K562 (cell line): ENCODE measurements at regions not wholly inside any gene's neighbourhood (a gene's known extent, or its start where the extent isn't known, plus 50 kb on each side); places are given as distances from the start of the nearest gene placed in this dataset.

Source experiments
- BHLHE40 ChIP-seq: IDR thresholded peaks from 2 replicates; pipeline ENCODE4 v1.6.1; 2011; ENCODE audit warnings: low read length, improper control_type of control experiment
- BRF2 ChIP-seq: IDR thresholded peaks from 3 replicates; pipeline ENCODE4 v1.6.1; 2011; ENCODE audit warnings: borderline replicate concordance, mild to moderate bottlenecking; ENCODE audit not compliant: insufficient read length, insufficient read depth
- FOXA1 ChIP-seq: fragments of 450-650 bp; IDR thresholded peaks from 2 replicates; pipeline ENCODE4 v1.6.1; 2016; ENCODE audit warnings: mild to moderate bottlenecking, borderline replicate concordance
- FOXA3 ChIP-seq, 2 experiments: fragments of 450-650 bp in 1 of 2; sonication (generic) in 1 of 2; formaldehyde crosslinking; IDR thresholded peaks in 1 of 2; conservative IDR thresholded peaks in 1 of 2; 2 replicates each; pipeline versions ENCODE4 v1.4.0 to v1.8.0; 2020 to 2022; ENCODE audit warnings: mild to moderate bottlenecking in 2 of 2, missing genetic modification reagents in 1 of 2
- GABPA ChIP-seq: fragments of 200-800 bp; sonication (Bioruptor generic); conservative IDR thresholded peaks from 2 replicates; pipeline ENCODE4 v1.6.1; 2016; ENCODE audit warnings: low read depth, missing genetic modification characterization, missing compliant biosample characterization
- KDM2B ChIP-seq: fragments of 250-450 bp; sonication (Bioruptor Pico); IDR thresholded peaks from 2 replicates; pipeline ENCODE4 v1.8.0; 2021; ENCODE audit warnings: mild to moderate bottlenecking, moderate library complexity
- POLR2A ChIP-seq: fragments of 450-650 bp; conservative IDR thresholded peaks from 2 replicates; pipeline ENCODE4 v1.6.1; 2016
- TF ChIP-seq, protein P1 (sequence below), 2 experiments: fragments of 450-650 bp; formaldehyde crosslinking in 1 of 2; IDR thresholded peaks; 2 replicates each; pipeline versions ENCODE4 v1.4.0 to v1.6.1; 2014 to 2020; ENCODE audit warnings: mild to moderate bottlenecking in 2 of 2, borderline replicate concordance in 1 of 2, low read depth in 1 of 2
- TF ChIP-seq, protein P2 (sequence below): IDR thresholded peaks from 2 replicates; pipeline ENCODE4 v1.6.1; 2016; ENCODE audit warnings: missing genetic modification characterization, missing compliant biosample characterization

DNA sequence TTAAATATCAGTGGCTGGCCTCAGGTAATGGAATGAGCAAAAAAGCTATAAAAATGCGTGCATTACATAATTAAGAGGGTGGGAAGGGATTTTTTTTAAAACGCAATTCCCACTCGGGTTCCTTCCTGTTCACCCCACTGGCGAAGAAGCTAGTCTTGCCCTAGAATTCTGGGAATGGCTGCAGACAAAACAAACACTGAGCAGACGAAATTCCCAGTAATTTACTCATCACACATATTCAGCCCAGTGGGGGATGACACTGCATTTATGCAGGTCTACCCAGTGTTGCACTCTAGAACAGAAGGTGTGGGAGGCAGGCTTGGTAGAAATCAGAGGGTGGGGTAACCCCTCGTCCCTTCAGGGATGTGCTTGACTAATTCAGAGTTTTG, 2695.0 kb upstream of the DEFB115 start:
- TF ChIP-seq FOXA3 (CRISPR knock-in tag; conservative IDR thresholded peaks at IDR 0.05 in 1 of 2, IDR thresholded peaks at IDR 0.05 in 1 of 2) (no peak), POLR2A (no peak), BRF2 (no peak), BHLHE40 (no peak), KDM2B (CRISPR knock-in tag) (no peak), GABPA (tag) (no peak), FOXA1 (no peak)
- TF ChIP-seq, protein P1, sequence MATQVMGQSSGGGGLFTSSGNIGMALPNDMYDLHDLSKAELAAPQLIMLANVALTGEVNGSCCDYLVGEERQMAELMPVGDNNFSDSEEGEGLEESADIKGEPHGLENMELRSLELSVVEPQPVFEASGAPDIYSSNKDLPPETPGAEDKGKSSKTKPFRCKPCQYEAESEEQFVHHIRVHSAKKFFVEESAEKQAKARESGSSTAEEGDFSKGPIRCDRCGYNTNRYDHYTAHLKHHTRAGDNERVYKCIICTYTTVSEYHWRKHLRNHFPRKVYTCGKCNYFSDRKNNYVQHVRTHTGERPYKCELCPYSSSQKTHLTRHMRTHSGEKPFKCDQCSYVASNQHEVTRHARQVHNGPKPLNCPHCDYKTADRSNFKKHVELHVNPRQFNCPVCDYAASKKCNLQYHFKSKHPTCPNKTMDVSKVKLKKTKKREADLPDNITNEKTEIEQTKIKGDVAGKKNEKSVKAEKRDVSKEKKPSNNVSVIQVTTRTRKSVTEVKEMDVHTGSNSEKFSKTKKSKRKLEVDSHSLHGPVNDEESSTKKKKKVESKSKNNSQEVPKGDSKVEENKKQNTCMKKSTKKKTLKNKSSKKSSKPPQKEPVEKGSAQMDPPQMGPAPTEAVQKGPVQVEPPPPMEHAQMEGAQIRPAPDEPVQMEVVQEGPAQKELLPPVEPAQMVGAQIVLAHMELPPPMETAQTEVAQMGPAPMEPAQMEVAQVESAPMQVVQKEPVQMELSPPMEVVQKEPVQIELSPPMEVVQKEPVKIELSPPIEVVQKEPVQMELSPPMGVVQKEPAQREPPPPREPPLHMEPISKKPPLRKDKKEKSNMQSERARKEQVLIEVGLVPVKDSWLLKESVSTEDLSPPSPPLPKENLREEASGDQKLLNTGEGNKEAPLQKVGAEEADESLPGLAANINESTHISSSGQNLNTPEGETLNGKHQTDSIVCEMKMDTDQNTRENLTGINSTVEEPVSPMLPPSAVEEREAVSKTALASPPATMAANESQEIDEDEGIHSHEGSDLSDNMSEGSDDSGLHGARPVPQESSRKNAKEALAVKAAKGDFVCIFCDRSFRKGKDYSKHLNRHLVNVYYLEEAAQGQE (IDR thresholded peaks at IDR 0.05; ENCODE audit: borderline replicate concordance): no peak
- TF ChIP-seq, protein P1 (CRISPR knock-in tag; IDR thresholded peaks at IDR 0.05; ENCODE audit: low read depth): no peak
- TF ChIP-seq, protein P2, sequence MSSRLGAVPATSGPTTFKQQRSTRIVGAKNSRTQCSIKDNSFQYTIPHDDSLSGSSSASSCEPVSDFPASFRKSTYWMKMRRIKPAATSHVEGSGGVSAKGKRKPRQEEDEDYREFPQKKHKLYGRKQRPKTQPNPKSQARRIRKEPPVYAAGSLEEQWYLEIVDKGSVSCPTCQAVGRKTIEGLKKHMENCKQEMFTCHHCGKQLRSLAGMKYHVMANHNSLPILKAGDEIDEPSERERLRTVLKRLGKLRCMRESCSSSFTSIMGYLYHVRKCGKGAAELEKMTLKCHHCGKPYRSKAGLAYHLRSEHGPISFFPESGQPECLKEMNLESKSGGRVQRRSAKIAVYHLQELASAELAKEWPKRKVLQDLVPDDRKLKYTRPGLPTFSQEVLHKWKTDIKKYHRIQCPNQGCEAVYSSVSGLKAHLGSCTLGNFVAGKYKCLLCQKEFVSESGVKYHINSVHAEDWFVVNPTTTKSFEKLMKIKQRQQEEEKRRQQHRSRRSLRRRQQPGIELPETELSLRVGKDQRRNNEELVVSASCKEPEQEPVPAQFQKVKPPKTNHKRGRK (tag): no peak
